Vagina (tissue), 2 donors: ENCODE measurements at regions not wholly inside any gene's neighbourhood (a gene's known extent, or its start where the extent isn't known, plus 50 kb on each side); places are given as distances from the start of the nearest gene placed in this dataset.

Experiments
- POLR2A ChIP-seq, 2 donors: fragments of 450-650 bp; IDR thresholded peaks; one replicate each; pipeline ENCODE4 v1.6.1; 2017; ENCODE audit warnings: antibody characterized with exemption in 2 of 2, mild to moderate bottlenecking in 2 of 2, moderate library complexity in 2 of 2
- POLR2AphosphoS5 ChIP-seq, 2 donors: sonication (generic); formaldehyde crosslinking; IDR thresholded peaks; one replicate each; pipeline ENCODE4 v1.9.0; 2017; ENCODE audit warnings: antibody characterized with exemption in 2 of 2, mild to moderate bottlenecking in 2 of 2, low read depth in 1 of 2; ENCODE audit not compliant: insufficient read depth in 1 of 2
- TF ChIP-seq, protein P1 (sequence below), 3 experiments: fragments of 450-650 bp in 2 of 3; fragments of 200-600 bp in 1 of 3; sonication (generic) in 1 of 3; IDR thresholded peaks; one replicate each; pipeline ENCODE4 v1.5.1; 2017 to 2019; ENCODE audit warnings: antibody characterized with exemption in 3 of 3, mild to moderate bottlenecking in 2 of 3, moderate library complexity in 2 of 3

DNA sequence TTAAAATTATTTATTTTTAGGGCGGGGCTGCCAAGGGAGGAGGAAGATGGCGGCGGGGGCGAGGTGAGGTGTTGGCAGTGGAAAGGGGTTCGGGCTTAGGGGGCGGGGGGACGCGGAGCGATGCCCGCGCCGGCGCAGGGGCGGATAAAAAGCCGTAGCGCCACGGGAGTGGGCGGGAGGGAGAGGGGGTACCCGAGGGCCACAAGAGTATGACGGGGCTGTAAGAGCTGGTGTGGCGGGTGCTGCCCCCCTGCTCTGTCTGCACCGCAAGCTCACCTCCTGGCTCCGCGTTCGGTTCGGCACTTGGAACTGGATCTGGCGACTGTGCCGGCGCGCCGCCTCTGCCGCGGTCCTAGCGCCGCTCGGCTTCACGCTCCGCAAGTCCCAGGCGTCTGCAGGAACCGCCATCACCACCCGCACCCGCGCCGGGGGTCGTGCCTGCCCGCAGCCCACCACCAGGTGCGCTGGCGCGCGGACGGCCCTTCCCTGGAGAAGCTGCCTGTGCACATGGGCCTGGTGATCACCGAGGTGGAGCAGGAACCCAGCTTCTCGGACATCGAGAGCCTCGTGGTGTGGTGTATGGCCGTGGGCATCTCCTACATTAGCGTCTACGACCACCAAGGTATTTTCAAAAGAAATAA lies 265.2 kb upstream of the SGCG start:
- TF ChIP-seq POLR2A (IDR thresholded peaks at IDR 0.05) (no peak), POLR2AphosphoS5 (IDR thresholded peaks at IDR 0.05; ENCODE audit: insufficient read depth in 1 of 2, low read depth in 1 of 2) (no peak)
- TF ChIP-seq, protein P1, sequence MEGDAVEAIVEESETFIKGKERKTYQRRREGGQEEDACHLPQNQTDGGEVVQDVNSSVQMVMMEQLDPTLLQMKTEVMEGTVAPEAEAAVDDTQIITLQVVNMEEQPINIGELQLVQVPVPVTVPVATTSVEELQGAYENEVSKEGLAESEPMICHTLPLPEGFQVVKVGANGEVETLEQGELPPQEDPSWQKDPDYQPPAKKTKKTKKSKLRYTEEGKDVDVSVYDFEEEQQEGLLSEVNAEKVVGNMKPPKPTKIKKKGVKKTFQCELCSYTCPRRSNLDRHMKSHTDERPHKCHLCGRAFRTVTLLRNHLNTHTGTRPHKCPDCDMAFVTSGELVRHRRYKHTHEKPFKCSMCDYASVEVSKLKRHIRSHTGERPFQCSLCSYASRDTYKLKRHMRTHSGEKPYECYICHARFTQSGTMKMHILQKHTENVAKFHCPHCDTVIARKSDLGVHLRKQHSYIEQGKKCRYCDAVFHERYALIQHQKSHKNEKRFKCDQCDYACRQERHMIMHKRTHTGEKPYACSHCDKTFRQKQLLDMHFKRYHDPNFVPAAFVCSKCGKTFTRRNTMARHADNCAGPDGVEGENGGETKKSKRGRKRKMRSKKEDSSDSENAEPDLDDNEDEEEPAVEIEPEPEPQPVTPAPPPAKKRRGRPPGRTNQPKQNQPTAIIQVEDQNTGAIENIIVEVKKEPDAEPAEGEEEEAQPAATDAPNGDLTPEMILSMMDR (IDR thresholded peaks at IDR 0.05) = no peak
